ENCODE measurements at regions not wholly inside any gene's neighbourhood (a gene's known extent, or its start where the extent isn't known, plus 50 kb on each side); places are given as distances from the start of the nearest gene placed in this dataset.
"Not testable (repeated sequence)": the region's sequence is repeated elsewhere in the genome, so short reads cannot be mapped to it uniquely, and the experiment has no call there.

DNA sequence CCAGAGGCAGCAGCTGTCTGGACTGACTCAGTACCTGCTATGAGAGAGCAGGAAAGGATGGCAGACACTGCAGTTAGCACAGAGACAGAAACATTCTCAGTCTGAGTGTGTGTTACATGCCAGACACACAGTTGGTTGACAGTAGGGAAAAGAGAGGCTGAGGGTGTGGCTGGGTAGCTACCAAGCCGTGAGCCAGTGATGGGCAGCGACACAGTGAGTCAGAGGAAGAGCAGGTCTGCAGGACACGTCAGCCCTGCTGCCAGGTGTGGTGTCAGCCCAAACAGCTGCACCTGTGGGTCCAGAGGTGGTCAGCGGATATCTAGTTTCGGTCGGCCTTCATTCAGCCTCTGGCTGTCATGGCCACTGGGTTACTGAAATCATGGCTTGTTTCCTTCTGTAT lies 124.4 kb upstream of the SPATA31A3 start:
- TF ChIP-seq, protein P1, sequence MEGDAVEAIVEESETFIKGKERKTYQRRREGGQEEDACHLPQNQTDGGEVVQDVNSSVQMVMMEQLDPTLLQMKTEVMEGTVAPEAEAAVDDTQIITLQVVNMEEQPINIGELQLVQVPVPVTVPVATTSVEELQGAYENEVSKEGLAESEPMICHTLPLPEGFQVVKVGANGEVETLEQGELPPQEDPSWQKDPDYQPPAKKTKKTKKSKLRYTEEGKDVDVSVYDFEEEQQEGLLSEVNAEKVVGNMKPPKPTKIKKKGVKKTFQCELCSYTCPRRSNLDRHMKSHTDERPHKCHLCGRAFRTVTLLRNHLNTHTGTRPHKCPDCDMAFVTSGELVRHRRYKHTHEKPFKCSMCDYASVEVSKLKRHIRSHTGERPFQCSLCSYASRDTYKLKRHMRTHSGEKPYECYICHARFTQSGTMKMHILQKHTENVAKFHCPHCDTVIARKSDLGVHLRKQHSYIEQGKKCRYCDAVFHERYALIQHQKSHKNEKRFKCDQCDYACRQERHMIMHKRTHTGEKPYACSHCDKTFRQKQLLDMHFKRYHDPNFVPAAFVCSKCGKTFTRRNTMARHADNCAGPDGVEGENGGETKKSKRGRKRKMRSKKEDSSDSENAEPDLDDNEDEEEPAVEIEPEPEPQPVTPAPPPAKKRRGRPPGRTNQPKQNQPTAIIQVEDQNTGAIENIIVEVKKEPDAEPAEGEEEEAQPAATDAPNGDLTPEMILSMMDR (IDR thresholded peaks at IDR 0.05) = not testable (repeated sequence)
- not testable (repeated sequence) for TF ChIP-seq POLR2A (IDR thresholded peaks at IDR 0.05)
